ENCODE measurements at regions not wholly inside any gene's neighbourhood (a gene's known extent, or its start where the extent isn't known, plus 50 kb on each side); places are given as distances from the start of the nearest gene placed in this dataset.

GRCh38 chr16:86390335-86390734 is 120.0 kb upstream of the FOXF1 start:
- TF ChIP-seq CTCF (conservative IDR thresholded peaks at IDR 0.05; ENCODE audit: low read depth, low read length): no peak
- no peak for TF ChIP-seq EZH2 (IDR thresholded peaks at IDR 0.05; ENCODE audit: low read length, unreplicated experiment)
- no peak for TF ChIP-seq EZH2phosphoT487 (IDR thresholded peaks at IDR 0.05; ENCODE audit: borderline replicate concordance, low read length)

Measured in PC-3 (cell line).